GM12892 (cell line): ENCODE measurements at regions not wholly inside any gene's neighbourhood (a gene's known extent, or its start where the extent isn't known, plus 50 kb on each side); places are given as distances from the start of the nearest gene placed in this dataset.

Source experiments
- POLR2A ChIP-seq: IDR thresholded peaks from 2 replicates; pipeline ENCODE4 v1.6.1; 2011; ENCODE audit warnings: low read depth, low read length, control low read depth
- TAF1 ChIP-seq: IDR thresholded peaks from 2 replicates; pipeline ENCODE4 v1.6.1; 2011; ENCODE audit warnings: low read depth, mild to moderate bottlenecking, control low read depth, low read length, borderline replicate concordance

DNA sequence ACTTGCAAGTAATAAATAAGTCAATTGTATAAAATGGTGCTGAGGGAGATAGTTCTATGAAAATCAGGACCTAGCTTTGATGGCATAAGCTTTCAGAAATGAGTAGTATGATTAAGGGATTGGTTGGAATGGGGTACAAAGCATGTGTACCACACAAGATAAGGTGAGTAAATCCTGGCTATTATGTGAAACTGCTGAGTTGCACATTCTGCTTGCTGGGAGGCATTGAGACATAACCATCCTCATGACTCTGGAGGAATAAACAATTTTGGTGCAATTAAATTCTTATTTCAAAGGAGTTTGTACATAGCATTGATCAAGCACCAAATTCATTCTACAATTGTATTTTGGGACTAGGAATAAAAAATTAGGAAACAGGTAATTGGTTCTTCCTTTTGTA lies 755.2 kb upstream of the ACO1 start:
- no peak for TF ChIP-seq TAF1
- no peak for TF ChIP-seq POLR2A
